Colonic mucosa (tissue), 4 donors: ENCODE measurements at regions not wholly inside any gene's neighbourhood (a gene's known extent, or its start where the extent isn't known, plus 50 kb on each side); places are given as distances from the start of the nearest gene placed in this dataset.

Experiments used
- DNase-seq: peaks from one replicate; pipeline ENCODE4 v3.0.0-alpha.2; 2020
- H3K27ac ChIP-seq: fragments of 200-600 bp; one replicate; pipeline ENCODE4 v1.8.0; 2021
- H3K27me3 ChIP-seq: fragments of 200-600 bp; one replicate; pipeline ENCODE4 v1.8.0; 2021
- H3K36me3 ChIP-seq: fragments of 200-600 bp; one replicate; pipeline ENCODE4 v1.8.0; 2021
- H3K4me1 ChIP-seq: fragments of 200-600 bp; one replicate; pipeline ENCODE4 v1.8.0; 2021; ENCODE audit warnings: mild to moderate bottlenecking
- H3K4me3 ChIP-seq: fragments of 200-600 bp; one replicate; pipeline ENCODE4 v1.8.0; 2021
- H3K9ac ChIP-seq, 2 donors: one replicate each; pipeline ENCODE4 v1.7.0; 2013; ENCODE audit warnings: control low read depth in 2 of 2, low read depth in 2 of 2, low read length in 2 of 2
- H3K9me3 ChIP-seq: fragments of 200-600 bp; one replicate; pipeline ENCODE4 v1.8.0; 2021
- CTCF ChIP-seq: fragments of 200-600 bp; IDR thresholded peaks from one replicate; pipeline ENCODE4 v1.8.0; 2022; ENCODE audit warnings: antibody characterized with exemption, mild to moderate bottlenecking
- intact Hi-C: fragments of 100-400 bp; cut with DNase I; formaldehyde crosslinking; loops from one replicate; pipeline ENCODE4 v1.14.1; 2022
- donor health status: healthy.
- donor health status: DM: no; HTN: no; CAD: no.
- donor health status: DM: no; HTN: no; CAD: no.

GRCh38 chr3:6799264-6799915 lies 61.5 kb upstream of the GRM7 start:
- Histone ChIP-seq H3K27ac (no peak overlapping the region), H3K4me3 (no peak overlapping the region), H3K4me1 (no peaks in the 10 kb centered on the region), H3K9ac (no peak overlapping the region), H3K9me3 (no peaks in the 10 kb centered on the region), H3K36me3 (no peaks in the 10 kb centered on the region), H3K27me3 (no peaks in the 10 kb centered on the region)
- peak; percentile 62 for DNase-seq
- TF ChIP-seq CTCF, result peak; percentile 75
- intact Hi-C loops, result no loop called here

GRCh38 chr3:6803619-6804018 lies 57.3 kb upstream of the GRM7 start:
- H3K36me3 ChIP-seq, result no peaks in the 10 kb centered on the region
- no peak for DNase-seq
- H3K27me3 ChIP-seq, result no peaks in the 10 kb centered on the region
- H3K4me3 ChIP-seq, result no peak overlapping the region
- no peaks in the 10 kb centered on the region for H3K9me3 ChIP-seq
- H3K9ac ChIP-seq, result no peak overlapping the region
- TF ChIP-seq CTCF, result no peak
- no peak overlapping the region for H3K27ac ChIP-seq
- intact Hi-C loops, result loop anchor here (10.0 kb wide), 1 partner anchor 599 kb away; no protein-coding TSS in a partner anchor
- no peaks in the 10 kb centered on the region for H3K4me1 ChIP-seq

GRCh38 chr3:6805236-6805635 lies 55.7 kb upstream of the GRM7 start:
- DNase-seq, result no peak
- intact Hi-C loops, result loop anchor here (10.0 kb wide), 1 partner anchor 600 kb away; no protein-coding TSS in a partner anchor
- TF ChIP-seq CTCF, result no peak
- no peak overlapping the region for H3K9ac ChIP-seq
- no peaks in the 10 kb centered on the region for H3K36me3 ChIP-seq
- H3K27me3 ChIP-seq, result no peaks in the 10 kb centered on the region
- H3K9me3 ChIP-seq, result no peaks in the 10 kb centered on the region
- no peak overlapping the region for H3K4me3 ChIP-seq
- no peaks in the 10 kb centered on the region for H3K4me1 ChIP-seq
- no peak overlapping the region for H3K27ac ChIP-seq

GRCh38 chr3:6806991-6807390 lies 53.9 kb upstream of the GRM7 start:
- H3K9me3 ChIP-seq, result no peaks in the 10 kb centered on the region
- intact Hi-C loops, result loop anchor here (10.0 kb wide), 1 partner anchor 602 kb away; no protein-coding TSS in a partner anchor
- no peak overlapping the region for H3K9ac ChIP-seq
- no peak overlapping the region for H3K4me3 ChIP-seq
- H3K36me3 ChIP-seq, result no peaks in the 10 kb centered on the region
- H3K27ac ChIP-seq, result no peak overlapping the region
- H3K27me3 ChIP-seq, result no peaks in the 10 kb centered on the region
- no peak for TF ChIP-seq CTCF
- no peak for DNase-seq
- no peaks in the 10 kb centered on the region for H3K4me1 ChIP-seq

GRCh38 chr3:6807967-6808588 lies 52.8 kb upstream of the GRM7 start:
- DNase-seq, result no peak
- Histone ChIP-seq H3K27ac (no peak overlapping the region), H3K9me3 (no peaks in the 10 kb centered on the region), H3K9ac (no peak overlapping the region), H3K36me3 (no peaks in the 10 kb centered on the region), H3K4me3 (no peak overlapping the region), H3K4me1 (no peaks in the 10 kb centered on the region), H3K27me3 (no peaks in the 10 kb centered on the region)
- no peak for TF ChIP-seq CTCF
- intact Hi-C loops, result loop anchor here (10.0 kb wide), 1 partner anchor 603 kb away; no protein-coding TSS in a partner anchor
